Epithelial cell of proximal tubule (primary cell): ENCODE measurements at regions not wholly inside any gene's neighbourhood (a gene's known extent, or its start where the extent isn't known, plus 50 kb on each side); places are given as distances from the start of the nearest gene placed in this dataset.

Experiments used
- DNase-seq: peaks from one replicate; pipeline ENCODE4 v3.0.0-alpha.2; 2011; ENCODE audit warnings: low read depth
- H3K4me3 ChIP-seq: 2 replicates; pipeline ENCODE4 v1.5.1; 2011; ENCODE audit warnings: low read depth, mild to moderate bottlenecking, low read length
- TF ChIP-seq, protein P1 (sequence below): conservative IDR thresholded peaks from 2 replicates; pipeline ENCODE4 v1.5.1; 2012; ENCODE audit warnings: low read depth, mild to moderate bottlenecking, low read length

GRCh38 chr6:139577124-139577762 is 202.8 kb upstream of the CITED2 start:
- DNase-seq: no peak
- H3K4me3 ChIP-seq: no peak overlapping the region
- TF ChIP-seq, protein P1, sequence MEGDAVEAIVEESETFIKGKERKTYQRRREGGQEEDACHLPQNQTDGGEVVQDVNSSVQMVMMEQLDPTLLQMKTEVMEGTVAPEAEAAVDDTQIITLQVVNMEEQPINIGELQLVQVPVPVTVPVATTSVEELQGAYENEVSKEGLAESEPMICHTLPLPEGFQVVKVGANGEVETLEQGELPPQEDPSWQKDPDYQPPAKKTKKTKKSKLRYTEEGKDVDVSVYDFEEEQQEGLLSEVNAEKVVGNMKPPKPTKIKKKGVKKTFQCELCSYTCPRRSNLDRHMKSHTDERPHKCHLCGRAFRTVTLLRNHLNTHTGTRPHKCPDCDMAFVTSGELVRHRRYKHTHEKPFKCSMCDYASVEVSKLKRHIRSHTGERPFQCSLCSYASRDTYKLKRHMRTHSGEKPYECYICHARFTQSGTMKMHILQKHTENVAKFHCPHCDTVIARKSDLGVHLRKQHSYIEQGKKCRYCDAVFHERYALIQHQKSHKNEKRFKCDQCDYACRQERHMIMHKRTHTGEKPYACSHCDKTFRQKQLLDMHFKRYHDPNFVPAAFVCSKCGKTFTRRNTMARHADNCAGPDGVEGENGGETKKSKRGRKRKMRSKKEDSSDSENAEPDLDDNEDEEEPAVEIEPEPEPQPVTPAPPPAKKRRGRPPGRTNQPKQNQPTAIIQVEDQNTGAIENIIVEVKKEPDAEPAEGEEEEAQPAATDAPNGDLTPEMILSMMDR: no peak

DNA sequence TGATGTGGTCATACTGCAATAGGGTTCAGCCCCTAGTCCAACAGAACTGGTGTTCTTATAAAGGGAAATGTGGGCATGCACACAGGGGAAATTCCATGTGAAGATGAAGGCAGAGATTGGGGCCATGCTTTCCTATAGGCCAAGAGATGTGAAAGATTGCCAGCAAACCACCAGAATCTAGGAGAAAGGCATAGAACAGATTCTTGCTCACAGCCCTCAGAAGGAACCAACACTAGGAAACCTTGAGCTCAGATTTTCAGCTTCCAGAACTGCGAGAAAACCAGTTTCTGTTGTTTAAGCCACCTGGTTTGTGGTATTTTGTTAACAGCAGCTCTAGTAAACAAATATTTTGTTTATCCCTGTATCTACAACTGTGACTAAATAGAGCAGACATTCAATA is 197.6 kb upstream of the CITED2 start:
- no peak for DNase-seq
- TF ChIP-seq, protein P1: no peak

GRCh38 chr6:139570166-139570565 is 195.7 kb upstream of the CITED2 start:
- no peak for DNase-seq
- TF ChIP-seq, protein P1: no peak
- no peak overlapping the region for H3K4me3 ChIP-seq

More for the DNA sequence above, 197.6 kb upstream of the CITED2 start:
- no peak overlapping the region for H3K4me3 ChIP-seq

DNA sequence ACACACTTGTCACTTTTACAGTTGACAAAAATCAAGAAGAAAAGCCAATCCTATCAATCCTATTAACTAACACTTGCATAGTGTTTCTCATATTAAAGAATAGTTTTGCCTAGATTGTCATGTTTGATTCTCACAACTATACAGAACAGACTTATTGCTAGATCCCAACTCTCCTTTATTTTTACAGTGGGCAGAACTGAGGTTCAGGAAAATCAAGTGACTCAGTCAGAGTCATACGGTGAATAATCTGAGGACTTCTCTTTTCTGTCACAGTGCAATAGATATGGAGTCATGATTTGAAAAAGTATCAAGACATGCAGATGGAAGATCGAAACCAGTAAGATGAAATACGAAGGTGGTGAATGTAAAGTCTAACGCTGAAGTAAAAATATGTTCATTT is 195.1 kb upstream of the CITED2 start:
- no peak overlapping the region for H3K4me3 ChIP-seq
- TF ChIP-seq, protein P1: no peak
- no peak for DNase-seq

GRCh38 chr6:139568956-139569538 is 194.6 kb upstream of the CITED2 start:
- no peak for DNase-seq
- TF ChIP-seq, protein P1: no peak
- H3K4me3 ChIP-seq: no peak overlapping the region

- TF ChIP-seq, protein P1: no peak
- DNase-seq: no peak
- H3K4me3 ChIP-seq: no peak overlapping the region
Observed at GRCh38 chr6:139568151-139568955, 193.9 kb upstream of the CITED2 start.
